Hepatocyte (in vitro differentiated cells): ENCODE measurements at regions not wholly inside any gene's neighbourhood (a gene's known extent, or its start where the extent isn't known, plus 50 kb on each side); places are given as distances from the start of the nearest gene placed in this dataset.

Source experiments
- DNase-seq: peaks from one replicate; pipeline ENCODE4 v3.0.0-alpha.2; 2016; ENCODE audit warnings: low spot score
- H2AFZ ChIP-seq: fragments of 200-600 bp; sonication (generic); 2 replicates; pipeline ENCODE4 v1.6.0; 2016; ENCODE audit warnings: antibody characterized with exemption, mild to moderate bottlenecking
- H3K27ac ChIP-seq: fragments of 200-600 bp; sonication (generic); 2 replicates; pipeline ENCODE4 v1.5.1; 2016; ENCODE audit warnings: mild to moderate bottlenecking
- H3K27me3 ChIP-seq: fragments of 200-600 bp; sonication (generic); 2 replicates; pipeline ENCODE4 v1.6.1; 2016
- H3K36me3 ChIP-seq: fragments of 200-600 bp; sonication (generic); replicated peaks from 2 replicates; pipeline ENCODE4 v1.5.1; 2016; ENCODE audit warnings: low read depth; ENCODE audit not compliant: insufficient read depth
- H3K4me1 ChIP-seq: fragments of 200-600 bp; sonication (generic); 2 replicates; pipeline ENCODE4 v1.5.1; 2016; ENCODE audit warnings: mild to moderate bottlenecking, moderate library complexity; ENCODE audit not compliant: insufficient read depth
- H3K4me2 ChIP-seq: fragments of 200-600 bp; sonication (generic); 2 replicates; pipeline ENCODE4 v1.6.0; 2016
- H3K4me3 ChIP-seq: fragments of 200-600 bp; sonication (generic); 2 replicates; pipeline ENCODE4 v1.5.1; 2016; ENCODE audit warnings: mild to moderate bottlenecking
- H3K79me2 ChIP-seq: fragments of 200-600 bp; sonication (generic); 2 replicates; pipeline ENCODE4 v1.6.0; 2017; ENCODE audit warnings: mild to moderate bottlenecking
- H3K9me2 ChIP-seq: fragments of 200-600 bp; sonication (generic); replicated peaks from 2 replicates; pipeline ENCODE4 v1.6.0; 2017; ENCODE audit warnings: mild to moderate bottlenecking; ENCODE audit not compliant: insufficient read depth
- H3K9me3 ChIP-seq: fragments of 200-600 bp; sonication (generic); 2 replicates; pipeline ENCODE4 v1.5.1; 2016; ENCODE audit warnings: low read depth, mild to moderate bottlenecking
- H4K20me1 ChIP-seq: fragments of 200-600 bp; sonication (generic); 2 replicates; pipeline ENCODE4 v1.6.0; 2016; ENCODE audit warnings: mild to moderate bottlenecking; ENCODE audit not compliant: insufficient read depth, poor library complexity, severe bottlenecking
- CTCF ChIP-seq: fragments of 200-600 bp; sonication (generic); IDR thresholded peaks from 2 replicates; pipeline ENCODE4 v1.5.1; 2016; ENCODE audit warnings: antibody characterized with exemption, mild to moderate bottlenecking; ENCODE audit not compliant: poor library complexity
- EZH2 ChIP-seq: fragments of 200-600 bp; sonication (generic); IDR thresholded peaks from 2 replicates; pipeline ENCODE4 v1.6.1; 2016; ENCODE audit warnings: antibody characterized with exemption, mild to moderate bottlenecking, borderline replicate concordance
- EZH2phosphoT487 ChIP-seq: fragments of 200-600 bp; sonication (generic); IDR thresholded peaks from one replicate; pipeline ENCODE4 v1.6.1; 2018; ENCODE audit warnings: antibody characterized with exemption, mild to moderate bottlenecking, low read depth, moderate library complexity; ENCODE audit not compliant: unreplicated experiment, severe bottlenecking
- WGBS: methylation state at CpG from one replicate; pipeline ENCODE4 v1.1.6; 2016; ENCODE audit warnings: low lambda C conversion rate; ENCODE audit errors: missing lambda C conversion rate; 5-methylcytosine and 5-hydroxymethylcytosine counted together

GRCh38 chr11:87812571-87813365 is 362.5 kb downstream of the RAB38 start:
- no peaks in the 10 kb centered on the region for H3K4me1 ChIP-seq
- WGBS, result 81% methylated on average over 10 of the region's 10 CpGs

GRCh38 chr11:87810486-87810885 is 364.8 kb downstream of the RAB38 start:
- no peak overlapping the region for H2AFZ ChIP-seq
- DNase-seq, result peak; percentile 6
- no peaks in the 10 kb centered on the region for H3K9me2 ChIP-seq
- H3K36me3 ChIP-seq, result no peaks in the 10 kb centered on the region
- H3K4me2 ChIP-seq, result no peak overlapping the region
- no peak overlapping the region for H3K4me3 ChIP-seq
- no peaks in the 10 kb centered on the region for H4K20me1 ChIP-seq
- H3K27me3 ChIP-seq, result no peaks in the 10 kb centered on the region
- H3K27ac ChIP-seq, result no peak overlapping the region
- TF ChIP-seq EZH2phosphoT487, result no peak
- no peak for TF ChIP-seq EZH2
- no peak for TF ChIP-seq CTCF
- no peaks in the 10 kb centered on the region for H3K4me1 ChIP-seq
- 76% methylated on average over 4 of the region's 4 CpGs for WGBS
- H3K9me3 ChIP-seq, result no peaks in the 10 kb centered on the region
- H3K79me2 ChIP-seq, result no peaks in the 10 kb centered on the region

More at GRCh38 chr11:87812571-87813365, 362.5 kb downstream of the RAB38 start:
- H2AFZ ChIP-seq, result no peak overlapping the region
- no peak overlapping the region for H3K4me3 ChIP-seq
- DNase-seq, result no peak
- H3K9me3 ChIP-seq, result no peaks in the 10 kb centered on the region
- no peak overlapping the region for H3K27ac ChIP-seq
- H3K79me2 ChIP-seq, result no peaks in the 10 kb centered on the region
- no peaks in the 10 kb centered on the region for H3K9me2 ChIP-seq
- H3K36me3 ChIP-seq, result no peaks in the 10 kb centered on the region
- no peaks in the 10 kb centered on the region for H4K20me1 ChIP-seq
- no peak overlapping the region for H3K4me2 ChIP-seq
- H3K27me3 ChIP-seq, result no peaks in the 10 kb centered on the region
- no peak for TF ChIP-seq CTCF
- TF ChIP-seq EZH2phosphoT487, result no peak
- TF ChIP-seq EZH2, result no peak

- Histone ChIP-seq H2AFZ (no peak overlapping the region), H3K36me3 (no peaks in the 10 kb centered on the region), H3K4me3 (no peak overlapping the region), H3K4me2 (no peak overlapping the region), H3K79me2 (no peaks in the 10 kb centered on the region), H3K9me2 (no peaks in the 10 kb centered on the region), H3K9me3 (no peaks in the 10 kb centered on the region), H3K27me3 (no peaks in the 10 kb centered on the region), H3K27ac (no peak overlapping the region), H4K20me1 (no peaks in the 10 kb centered on the region), H3K4me1 (no peaks in the 10 kb centered on the region)
- no peak for DNase-seq
- WGBS, result 97% methylated on average over 2 of the region's 2 CpGs
- TF ChIP-seq CTCF (no peak), EZH2phosphoT487 (no peak), EZH2 (no peak)
Measured at GRCh38 chr11:87809256-87809655, 366.0 kb downstream of the RAB38 start.
